ENCODE measurements at regions not wholly inside any gene's neighbourhood (a gene's known extent, or its start where the extent isn't known, plus 50 kb on each side); places are given as distances from the start of the nearest gene placed in this dataset.

DNA sequence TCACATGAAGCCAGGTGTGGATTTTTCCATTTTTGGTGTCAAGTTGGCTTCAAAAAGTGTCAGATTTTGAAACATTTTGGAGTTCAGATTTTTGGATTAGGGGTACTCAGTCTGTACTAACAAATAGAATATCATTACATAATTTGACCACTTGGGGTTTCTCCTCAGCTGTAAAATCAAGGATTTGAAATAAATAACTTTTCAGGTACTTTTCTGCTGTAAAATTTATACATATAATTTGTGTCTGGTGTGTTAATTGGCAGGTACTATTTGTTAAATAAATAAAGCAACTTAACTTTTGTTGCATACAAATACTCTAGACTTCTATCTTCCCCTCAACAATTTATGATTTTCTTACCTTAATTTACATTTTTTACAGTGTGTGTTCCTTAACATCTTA, 234.1 kb upstream of the PRICKLE1 start:
- no peak for DNase-seq (ENCODE audit: low read depth)
- H3K4me3 ChIP-seq (ENCODE audit: low read length) = no peak overlapping the region
- TF ChIP-seq, protein P1, sequence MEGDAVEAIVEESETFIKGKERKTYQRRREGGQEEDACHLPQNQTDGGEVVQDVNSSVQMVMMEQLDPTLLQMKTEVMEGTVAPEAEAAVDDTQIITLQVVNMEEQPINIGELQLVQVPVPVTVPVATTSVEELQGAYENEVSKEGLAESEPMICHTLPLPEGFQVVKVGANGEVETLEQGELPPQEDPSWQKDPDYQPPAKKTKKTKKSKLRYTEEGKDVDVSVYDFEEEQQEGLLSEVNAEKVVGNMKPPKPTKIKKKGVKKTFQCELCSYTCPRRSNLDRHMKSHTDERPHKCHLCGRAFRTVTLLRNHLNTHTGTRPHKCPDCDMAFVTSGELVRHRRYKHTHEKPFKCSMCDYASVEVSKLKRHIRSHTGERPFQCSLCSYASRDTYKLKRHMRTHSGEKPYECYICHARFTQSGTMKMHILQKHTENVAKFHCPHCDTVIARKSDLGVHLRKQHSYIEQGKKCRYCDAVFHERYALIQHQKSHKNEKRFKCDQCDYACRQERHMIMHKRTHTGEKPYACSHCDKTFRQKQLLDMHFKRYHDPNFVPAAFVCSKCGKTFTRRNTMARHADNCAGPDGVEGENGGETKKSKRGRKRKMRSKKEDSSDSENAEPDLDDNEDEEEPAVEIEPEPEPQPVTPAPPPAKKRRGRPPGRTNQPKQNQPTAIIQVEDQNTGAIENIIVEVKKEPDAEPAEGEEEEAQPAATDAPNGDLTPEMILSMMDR (conservative IDR thresholded peaks at IDR 0.05; ENCODE audit: low read depth, low read length) = no peak

DNA sequence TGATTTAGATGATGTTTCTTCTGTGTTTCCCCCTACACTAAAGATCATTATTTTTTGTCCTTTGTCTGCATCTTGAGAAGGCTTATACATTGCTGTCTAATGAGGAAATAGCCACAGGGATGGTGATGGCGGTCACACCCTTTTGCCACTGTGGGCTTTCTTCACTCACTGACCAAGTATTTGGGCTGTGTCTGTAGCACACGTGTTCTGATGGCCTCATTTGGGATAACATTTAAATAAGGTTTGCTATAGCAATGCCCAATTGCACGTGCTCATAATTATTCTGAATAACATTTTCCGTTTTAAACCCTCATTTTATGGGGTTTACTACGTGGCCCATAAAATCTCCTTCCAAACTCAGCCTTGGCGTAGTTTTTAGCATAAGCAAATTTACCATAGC, 230.3 kb upstream of the PRICKLE1 start:
- TF ChIP-seq, protein P1 (conservative IDR thresholded peaks at IDR 0.05; ENCODE audit: low read depth, low read length) = no peak
- no peak overlapping the region for H3K4me3 ChIP-seq (ENCODE audit: low read length)
- DNase-seq (ENCODE audit: low read depth) = no peak

DNA sequence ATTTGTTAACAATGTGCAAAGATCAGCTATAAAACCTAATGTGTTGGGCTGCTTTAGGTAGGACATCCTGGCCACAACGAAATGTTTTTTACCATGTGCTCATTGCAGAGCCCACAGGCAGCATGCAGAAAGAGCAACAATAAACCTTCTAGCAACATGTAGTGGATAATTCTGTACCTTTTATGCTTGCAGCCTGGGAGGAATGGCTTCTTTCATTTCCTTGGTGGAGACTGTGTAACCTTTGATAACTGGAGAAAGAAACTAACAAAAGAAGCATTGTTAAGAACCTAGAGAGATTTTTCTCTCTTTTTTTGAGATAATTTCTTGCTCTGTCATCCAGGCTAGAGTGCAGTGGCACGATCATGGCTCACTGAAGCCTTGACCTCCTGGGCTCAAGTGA, 225.5 kb upstream of the PRICKLE1 start:
- no peak overlapping the region for H3K4me3 ChIP-seq (ENCODE audit: low read length)
- no peak for DNase-seq (ENCODE audit: low read depth)
- TF ChIP-seq, protein P1 (conservative IDR thresholded peaks at IDR 0.05; ENCODE audit: low read depth, low read length) = no peak

DNA sequence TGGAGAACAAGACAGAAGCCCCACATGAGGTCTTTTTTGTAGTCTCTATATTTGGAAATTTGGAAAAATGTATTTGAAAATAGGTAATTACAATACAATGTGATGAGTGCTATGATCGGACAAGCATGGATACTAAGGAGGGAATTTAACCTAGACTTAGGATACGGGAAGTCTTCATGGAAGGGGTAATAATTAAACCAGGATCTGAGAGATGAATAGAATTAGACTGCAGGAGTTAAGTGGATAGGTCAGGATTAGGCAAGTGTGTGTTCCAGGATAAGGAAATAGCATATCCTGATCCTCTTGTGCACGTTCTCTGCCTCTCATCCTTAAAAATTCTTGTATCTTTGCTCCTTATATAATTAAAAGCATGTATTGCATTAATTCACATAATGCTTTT, 223.3 kb upstream of the PRICKLE1 start:
- TF ChIP-seq, protein P1 (conservative IDR thresholded peaks at IDR 0.05; ENCODE audit: low read depth, low read length) = no peak
- H3K4me3 ChIP-seq (ENCODE audit: low read length) = no peak overlapping the region
- DNase-seq (ENCODE audit: low read depth) = no peak

DNA sequence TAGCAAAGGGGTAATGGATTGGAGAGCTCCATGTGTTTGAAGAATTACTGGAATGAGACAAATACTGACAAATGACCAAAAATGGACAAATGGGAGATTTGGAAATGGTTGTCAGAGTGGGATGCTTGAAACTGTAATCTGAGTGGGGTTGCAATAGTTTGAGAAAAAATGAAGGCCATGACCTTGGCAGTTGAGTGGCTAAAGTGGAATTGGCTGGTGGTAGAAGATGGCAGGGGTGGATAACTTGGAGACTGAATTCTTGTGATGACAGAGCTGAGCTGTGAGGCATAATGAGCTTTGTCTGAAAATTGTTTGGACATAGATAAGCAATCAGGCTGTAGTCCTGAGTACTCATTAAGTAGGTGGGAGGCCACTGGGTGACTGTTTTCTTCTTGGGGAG, 222.5 kb upstream of the PRICKLE1 start:
- TF ChIP-seq, protein P1 (conservative IDR thresholded peaks at IDR 0.05; ENCODE audit: low read depth, low read length) = no peak
- H3K4me3 ChIP-seq (ENCODE audit: low read length) = no peak overlapping the region
- no peak for DNase-seq (ENCODE audit: low read depth)

DNA sequence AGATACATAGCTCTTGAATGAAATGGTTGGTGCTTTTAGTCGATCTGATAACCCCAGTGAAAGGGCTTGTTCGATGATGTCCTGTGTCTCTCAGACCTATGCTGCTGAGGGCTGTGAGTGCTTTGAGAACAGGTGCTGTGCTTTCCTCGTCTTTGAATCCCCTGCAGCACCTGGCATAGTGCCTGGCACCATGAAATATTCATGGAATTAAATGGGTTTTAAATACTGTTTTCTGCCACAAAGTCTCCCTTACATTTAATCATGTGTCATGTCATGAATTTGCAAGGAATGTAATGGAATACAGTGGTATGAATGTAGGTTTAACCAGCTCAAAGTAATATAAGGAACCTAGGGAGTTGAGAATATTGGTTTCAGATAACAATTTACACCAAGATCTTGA, 220.5 kb upstream of the PRICKLE1 start:
- no peak overlapping the region for H3K4me3 ChIP-seq (ENCODE audit: low read length)
- TF ChIP-seq, protein P1 (conservative IDR thresholded peaks at IDR 0.05; ENCODE audit: low read depth, low read length) = no peak
- no peak for DNase-seq (ENCODE audit: low read depth)

DNA sequence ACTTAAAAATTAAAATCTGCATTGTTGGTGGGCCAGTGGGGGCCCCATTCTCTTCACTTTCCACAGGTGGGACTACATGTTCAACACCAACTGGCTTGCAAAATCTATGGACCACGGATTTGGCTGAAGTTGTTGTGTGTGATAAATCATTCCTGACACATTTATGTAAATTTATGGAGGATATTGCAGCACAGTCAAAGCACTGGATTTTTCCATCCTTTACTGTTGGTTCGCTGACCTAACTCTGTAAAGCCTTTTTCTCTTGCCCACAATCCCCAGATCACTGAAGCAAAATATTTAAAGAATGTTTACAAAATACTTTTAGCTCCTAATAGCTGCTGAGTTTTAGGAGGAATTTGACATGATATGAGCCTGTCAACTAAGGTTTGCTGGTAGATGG, 219.7 kb upstream of the PRICKLE1 start:
- no peak overlapping the region for H3K4me3 ChIP-seq (ENCODE audit: low read length)
- peak; percentile 75 for DNase-seq (ENCODE audit: low read depth)
- TF ChIP-seq, protein P1 (conservative IDR thresholded peaks at IDR 0.05; ENCODE audit: low read depth, low read length) = no peak

Data from retinal pigment epithelial cell (primary cell).